ENCODE measurements at regions not wholly inside any gene's neighbourhood (a gene's known extent, or its start where the extent isn't known, plus 50 kb on each side); places are given as distances from the start of the nearest gene placed in this dataset.
"Not testable (repeated sequence)": the region's sequence is repeated elsewhere in the genome, so short reads cannot be mapped to it uniquely, and the experiment has no call there.

- no peaks in the 10 kb centered on the region for H3K4me1 Mint-ChIP-seq
- no peak for ATAC-seq
- H3K27ac Mint-ChIP-seq, result no peak overlapping the region
- peaks cover 19% of the 10 kb centered on the region for H3K27me3 Mint-ChIP-seq
- no peak for DNase-seq
- H3K4me3 Mint-ChIP-seq, result no peak overlapping the region
- no peaks in the 10 kb centered on the region for H3K9me3 Mint-ChIP-seq
These were observed 145.1 kb upstream of the TBCA start for GRCh38 chr5:77921094-77921768.

- ATAC-seq, result no peak
- no peak for DNase-seq
- Mint-ChIP-seq H3K27ac (no peak overlapping the region), H3K4me1 (no peaks in the 10 kb centered on the region), H3K4me3 (no peak overlapping the region), H3K9me3 (peaks cover 0 to 3% of the 10 kb centered on the region in 2 donors), H3K27me3 (peaks cover 16% of the 10 kb centered on the region)
These were observed 144.4 kb upstream of the TBCA start for GRCh38 chr5:77920359-77921058.

GRCh38 chr5:77915346-77915745 is 139.2 kb upstream of the TBCA start:
- H3K4me1 Mint-ChIP-seq, result no peaks in the 10 kb centered on the region
- H3K27ac Mint-ChIP-seq, result no peak overlapping the region
- DNase-seq, result no peak
- no peak overlapping the region for H3K4me3 Mint-ChIP-seq
- no peak for ATAC-seq
- H3K9me3 Mint-ChIP-seq, result peaks cover 9 to 19% of the 10 kb centered on the region in 2 donors
- H3K27me3 Mint-ChIP-seq, result peaks cover 46% of the 10 kb centered on the region

GRCh38 chr5:77912721-77913120 is 136.6 kb upstream of the TBCA start:
- no peaks in the 10 kb centered on the region for H3K4me1 Mint-ChIP-seq
- H3K9me3 Mint-ChIP-seq, result peaks cover 9 to 19% of the 10 kb centered on the region in 2 donors
- no peak overlapping the region for H3K27ac Mint-ChIP-seq
- DNase-seq, result no peak
- no peak for ATAC-seq
- H3K4me3 Mint-ChIP-seq, result no peak overlapping the region
- H3K27me3 Mint-ChIP-seq, result peaks cover 63% of the 10 kb centered on the region

- Mint-ChIP-seq H3K27me3 (peaks cover 73% of the 10 kb centered on the region), H3K4me1 (no peaks in the 10 kb centered on the region), H3K9me3 (peaks cover 9 to 18% of the 10 kb centered on the region in 2 donors), H3K4me3 (no peak overlapping the region), H3K27ac (no peak overlapping the region)
- DNase-seq, result no peak
- ATAC-seq, result no peak
These were observed 134.6 kb upstream of the TBCA start for GRCh38 chr5:77910602-77911188.

GRCh38 chr5:77909237-77909636 is 133.1 kb upstream of the TBCA start:
- Mint-ChIP-seq H3K4me3 (no peak overlapping the region), H3K27me3 (peaks cover 64% of the 10 kb centered on the region), H3K9me3 (peaks cover 3 to 7% of the 10 kb centered on the region in 2 donors), H3K4me1 (no peaks in the 10 kb centered on the region), H3K27ac (no peak overlapping the region)
- no peak for DNase-seq
- no peak for ATAC-seq

- H3K27ac Mint-ChIP-seq, result peak overlapping the region in 1 of 2 donors; percentile 75
- peaks cover 59% of the 10 kb centered on the region for H3K27me3 Mint-ChIP-seq
- ATAC-seq (no peak), DNase-seq (no peak)
- H3K4me3 Mint-ChIP-seq, result no peak overlapping the region
- H3K4me1 Mint-ChIP-seq, result no peaks in the 10 kb centered on the region
- peaks cover 0 to 3% of the 10 kb centered on the region in 2 donors for H3K9me3 Mint-ChIP-seq
These were observed 132.6 kb upstream of the TBCA start for GRCh38 chr5:77908787-77909186.

GRCh38 chr5:77907786-77908185 is 131.6 kb upstream of the TBCA start:
- no peaks in the 10 kb centered on the region for H3K9me3 Mint-ChIP-seq
- no peak overlapping the region for H3K27ac Mint-ChIP-seq
- no peak overlapping the region for H3K4me3 Mint-ChIP-seq
- ATAC-seq (no peak), DNase-seq (no peak)
- no peaks in the 10 kb centered on the region for H3K4me1 Mint-ChIP-seq
- H3K27me3 Mint-ChIP-seq, result peaks cover 51% of the 10 kb centered on the region

- no peaks in the 10 kb centered on the region for H3K4me1 Mint-ChIP-seq
- ATAC-seq, result no peak
These were observed 130.7 kb upstream of the TBCA start for GRCh38 chr5:77906806-77907205.

GRCh38 chr5:77904362-77904761 is 128.2 kb upstream of the TBCA start:
- Mint-ChIP-seq H3K9me3 (no peaks in the 10 kb centered on the region), H3K4me3 (no peak overlapping the region), H3K27me3 (peaks cover 31% of the 10 kb centered on the region)

More at GRCh38 chr5:77906806-77907205, 130.7 kb upstream of the TBCA start:
- Mint-ChIP-seq H3K4me3 (no peak overlapping the region), H3K27ac (no peak overlapping the region), H3K9me3 (no peaks in the 10 kb centered on the region), H3K27me3 (peaks cover 41% of the 10 kb centered on the region)
- no peak for DNase-seq

GRCh38 chr5:77900691-77901090 is 124.6 kb upstream of the TBCA start:
- Mint-ChIP-seq H3K9me3 (no peaks in the 10 kb centered on the region), H3K4me3 (no peak overlapping the region), H3K27me3 (peaks cover 8% of the 10 kb centered on the region), H3K4me1 (no peaks in the 10 kb centered on the region), H3K27ac (no peak overlapping the region)
- DNase-seq, result no peak
- no peak for ATAC-seq

More at GRCh38 chr5:77904362-77904761, 128.2 kb upstream of the TBCA start:
- ATAC-seq, result no peak
- Mint-ChIP-seq H3K27ac (no peak overlapping the region), H3K4me1 (no peaks in the 10 kb centered on the region)
- no peak for DNase-seq

GRCh38 chr5:77898385-77898784 is 122.2 kb upstream of the TBCA start:
- no peak for ATAC-seq
- H3K9me3 Mint-ChIP-seq, result no peaks in the 10 kb centered on the region
- no peak for DNase-seq

GRCh38 chr5:77896338-77896737 is 120.2 kb upstream of the TBCA start:
- no peak overlapping the region for H3K27ac Mint-ChIP-seq
- no peak for ATAC-seq

More at GRCh38 chr5:77898385-77898784, 122.2 kb upstream of the TBCA start:
- peaks cover 13% of the 10 kb centered on the region for H3K27me3 Mint-ChIP-seq
- H3K4me3 Mint-ChIP-seq, result no peak overlapping the region
- H3K27ac Mint-ChIP-seq, result no peak overlapping the region
- H3K4me1 Mint-ChIP-seq, result no peaks in the 10 kb centered on the region

GRCh38 chr5:77894103-77894502 is 118.0 kb upstream of the TBCA start:
- H3K4me1 Mint-ChIP-seq, H3K27ac Mint-ChIP-seq, H3K27me3 Mint-ChIP-seq, DNase-seq, H3K9me3 Mint-ChIP-seq, H3K4me3 Mint-ChIP-seq, ATAC-seq: not testable (repeated sequence)

More at GRCh38 chr5:77896338-77896737, 120.2 kb upstream of the TBCA start:
- Mint-ChIP-seq H3K27me3 (peaks cover 17% of the 10 kb centered on the region), H3K9me3 (no peaks in the 10 kb centered on the region), H3K4me1 (no peaks in the 10 kb centered on the region), H3K4me3 (no peak overlapping the region)
- no peak for DNase-seq

- no peak overlapping the region for H3K27ac Mint-ChIP-seq
- no peak for DNase-seq
- no peak overlapping the region for H3K4me3 Mint-ChIP-seq
- H3K4me1 Mint-ChIP-seq, result no peaks in the 10 kb centered on the region
- H3K9me3 Mint-ChIP-seq, result no peaks in the 10 kb centered on the region
- H3K27me3 Mint-ChIP-seq, result peaks cover 9% of the 10 kb centered on the region
- ATAC-seq, result peak; percentile 20
These were observed 117.2 kb upstream of the TBCA start for GRCh38 chr5:77893225-77893860.

Data from stimulated activated naive CD8-positive, alpha-beta T cell treated with anti-CD3 and anti-CD28 coated beads, Interleukin-15, amount 100 ng/mL, for 72 hours (primary cell).